Stomach (tissue), 4 donors: ENCODE measurements at regions not wholly inside any gene's neighbourhood (a gene's known extent, or its start where the extent isn't known, plus 50 kb on each side); places are given as distances from the start of the nearest gene placed in this dataset.
"Not testable (repeated sequence)": the region's sequence is repeated elsewhere in the genome, so short reads cannot be mapped to it uniquely, and the experiment has no call there.

ENCODE experiments used
- CTCF ChIP-seq, 7 experiments: fragments of 450-650 bp in 4 of 7; fragments of 200-600 bp in 3 of 7; sonication (generic) in 3 of 7; IDR thresholded peaks; one replicate each; pipeline ENCODE4 v1.5.1; 2016 to 2019; ENCODE audit warnings: antibody characterized with exemption in 7 of 7, control low read depth in 2 of 7, mild to moderate bottlenecking in 1 of 7
- POLR2A ChIP-seq, 4 donors: fragments of 450-650 bp; IDR thresholded peaks; one replicate each; pipeline ENCODE4 v1.6.1; 2016; ENCODE audit warnings: antibody characterized with exemption in 4 of 4, control low read depth in 2 of 4, mild to moderate bottlenecking in 1 of 4, moderate library complexity in 1 of 4
- POLR2AphosphoS5 ChIP-seq, 3 donors: sonication (generic); formaldehyde crosslinking; IDR thresholded peaks; one replicate each; pipeline ENCODE4 v1.6.1; 2016; ENCODE audit warnings: antibody characterized with exemption in 3 of 3

GRCh38 chr7:361182-361581 is 71.2 kb downstream of the FOXL3 start:
- not testable (repeated sequence) for TF ChIP-seq CTCF, POLR2AphosphoS5, POLR2A (IDR thresholded peaks at IDR 0.05)
